Activated B cell treated with CpG ODN at 0.5 μM for 24 hours (primary cell): ENCODE measurements at regions not wholly inside any gene's neighbourhood (a gene's known extent, or its start where the extent isn't known, plus 50 kb on each side); places are given as distances from the start of the nearest gene placed in this dataset.

Experiments
- ATAC-seq: fragments of 200-7000 bp; cut with Tn5 transposase; one replicate; pipeline ENCODE4 v1.10.0; 2021; ENCODE audit warnings: low read depth, mild to moderate bottlenecking, moderate library complexity
- CTCF ChIA-PET: fragments of 350-600 bp; sonication (Branson Sonifier 250); formaldehyde crosslinking; loops from one replicate; lab custom pipeline; 2021; ENCODE audit warnings: antibody characterized with exemption; lab: Charles Lee
- POLR2A ChIA-PET: fragments of 350-600 bp; sonication (Branson Sonifier 250); formaldehyde crosslinking; loops from one replicate; lab custom pipeline; 2021; ENCODE audit warnings: antibody characterized with exemption; lab: Charles Lee
- DNase-seq: peaks from one replicate; pipeline ENCODE4 v3.0.0; 2022
- H3K27ac Mint-ChIP-seq: one replicate; pipeline ENCODE4 v1.8.0; 2020; ENCODE audit warnings: mixed read lengths
- H3K27me3 Mint-ChIP-seq: one replicate; pipeline ENCODE4 v1.8.0; 2021; ENCODE audit warnings: mixed read lengths
- H3K36me3 Mint-ChIP-seq: one replicate; pipeline ENCODE4 v1.8.0; 2021; ENCODE audit warnings: low read depth, mixed read lengths
- H3K4me1 Mint-ChIP-seq: one replicate; pipeline ENCODE4 v1.8.0; 2021; ENCODE audit warnings: mixed read lengths
- H3K4me3 Mint-ChIP-seq: one replicate; pipeline ENCODE4 v1.8.0; 2020; ENCODE audit warnings: mild to moderate bottlenecking, mixed read lengths
- H3K9me3 Mint-ChIP-seq: one replicate; pipeline ENCODE4 v1.8.0; 2020; ENCODE audit warnings: mixed read lengths
- intact Hi-C: fragments of 100-400 bp; cut with micrococcal nuclease; formaldehyde crosslinking; loops from one replicate; pipeline ENCODE4 v1.15.1; 2024
- TF ChIP-seq, protein P1 (sequence below): fragments of 200-600 bp; IDR thresholded peaks from one replicate; pipeline ENCODE4 v1.8.0; 2022; ENCODE audit warnings: antibody characterized with exemption, mild to moderate bottlenecking

DNA sequence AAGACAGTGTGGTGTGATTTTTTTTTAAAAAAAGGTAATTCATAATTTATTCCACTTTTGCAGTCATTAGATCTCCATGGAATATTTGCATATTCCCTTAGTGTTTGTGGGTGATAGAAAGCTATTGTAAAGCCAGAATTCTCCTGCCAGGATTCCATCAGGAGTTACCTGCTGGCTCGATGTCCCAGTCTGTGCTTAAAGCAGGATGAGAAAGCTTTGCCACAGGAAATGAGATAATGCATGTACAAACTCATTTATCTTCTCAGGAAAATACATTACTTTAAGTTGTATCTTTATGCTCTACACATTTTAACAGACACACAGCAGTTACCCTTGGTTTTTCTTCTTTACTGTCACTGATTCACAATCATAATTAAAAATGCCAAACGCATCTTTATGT lies 553.0 kb downstream of the CD109 start:
- intact Hi-C loops: no loop called here
- ChIA-PET POLR2A (no interaction called here), CTCF (no interaction called here)
- Mint-ChIP-seq H3K36me3 (no peaks in the 10 kb centered on the region), H3K9me3 (peaks cover 2% of the 10 kb centered on the region), H3K27ac (no peak overlapping the region), H3K4me3 (no peak overlapping the region), H3K27me3 (no peaks in the 10 kb centered on the region), H3K4me1 (no peaks in the 10 kb centered on the region)
- ATAC-seq (no peak), DNase-seq (no peak)
- TF ChIP-seq, protein P1, sequence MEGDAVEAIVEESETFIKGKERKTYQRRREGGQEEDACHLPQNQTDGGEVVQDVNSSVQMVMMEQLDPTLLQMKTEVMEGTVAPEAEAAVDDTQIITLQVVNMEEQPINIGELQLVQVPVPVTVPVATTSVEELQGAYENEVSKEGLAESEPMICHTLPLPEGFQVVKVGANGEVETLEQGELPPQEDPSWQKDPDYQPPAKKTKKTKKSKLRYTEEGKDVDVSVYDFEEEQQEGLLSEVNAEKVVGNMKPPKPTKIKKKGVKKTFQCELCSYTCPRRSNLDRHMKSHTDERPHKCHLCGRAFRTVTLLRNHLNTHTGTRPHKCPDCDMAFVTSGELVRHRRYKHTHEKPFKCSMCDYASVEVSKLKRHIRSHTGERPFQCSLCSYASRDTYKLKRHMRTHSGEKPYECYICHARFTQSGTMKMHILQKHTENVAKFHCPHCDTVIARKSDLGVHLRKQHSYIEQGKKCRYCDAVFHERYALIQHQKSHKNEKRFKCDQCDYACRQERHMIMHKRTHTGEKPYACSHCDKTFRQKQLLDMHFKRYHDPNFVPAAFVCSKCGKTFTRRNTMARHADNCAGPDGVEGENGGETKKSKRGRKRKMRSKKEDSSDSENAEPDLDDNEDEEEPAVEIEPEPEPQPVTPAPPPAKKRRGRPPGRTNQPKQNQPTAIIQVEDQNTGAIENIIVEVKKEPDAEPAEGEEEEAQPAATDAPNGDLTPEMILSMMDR: no peak

- intact Hi-C loops: no loop called here
- TF ChIP-seq, protein P1: no peak
- H3K36me3 Mint-ChIP-seq: no peaks in the 10 kb centered on the region
- DNase-seq (no peak), ATAC-seq (no peak)
- CTCF ChIA-PET: no interaction called here
- H3K4me3 Mint-ChIP-seq: no peak overlapping the region
- H3K9me3 Mint-ChIP-seq: no peaks in the 10 kb centered on the region
- H3K4me1 Mint-ChIP-seq: no peaks in the 10 kb centered on the region
- H3K27me3 Mint-ChIP-seq: no peaks in the 10 kb centered on the region
- H3K27ac Mint-ChIP-seq: no peak overlapping the region
- POLR2A ChIA-PET: no interaction called here
These were observed 526.8 kb downstream of the CD109 start for GRCh38 chr6:74222768-74223333.

DNA sequence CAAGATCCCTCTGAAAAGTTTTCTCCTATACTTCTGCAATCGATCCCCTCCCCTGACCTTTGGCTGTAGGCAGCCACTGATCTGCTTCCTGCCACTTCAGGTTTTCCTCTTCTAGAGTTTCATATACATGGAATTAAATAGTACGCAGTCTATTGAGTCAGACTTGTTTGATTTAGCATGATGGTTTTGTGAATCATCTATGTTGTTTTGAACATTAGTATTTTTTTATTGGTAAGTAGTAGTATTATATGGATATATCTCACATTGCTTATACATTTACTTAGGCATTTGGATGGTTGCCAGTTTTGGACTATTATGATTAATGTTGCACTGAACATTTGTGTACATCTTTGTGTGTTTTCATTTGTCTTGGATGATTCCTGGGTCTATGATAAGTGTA lies 518.0 kb downstream of the CD109 start:
- Mint-ChIP-seq H3K4me3 (no peak overlapping the region), H3K27me3 (no peaks in the 10 kb centered on the region), H3K9me3 (peaks cover 3% of the 10 kb centered on the region), H3K27ac (no peak overlapping the region), H3K36me3 (no peaks in the 10 kb centered on the region), H3K4me1 (no peaks in the 10 kb centered on the region)
- ATAC-seq (no peak), DNase-seq (no peak)
- intact Hi-C loops: no loop called here
- CTCF ChIA-PET: no interaction called here
- POLR2A ChIA-PET: no interaction called here
- TF ChIP-seq, protein P1: no peak

- ChIA-PET POLR2A (no interaction called here), CTCF (no interaction called here)
- Mint-ChIP-seq H3K9me3 (peaks cover 11% of the 10 kb centered on the region), H3K27ac (no peak overlapping the region), H3K4me1 (no peaks in the 10 kb centered on the region), H3K27me3 (no peaks in the 10 kb centered on the region), H3K4me3 (no peak overlapping the region), H3K36me3 (no peaks in the 10 kb centered on the region)
- DNase-seq: no peak
- intact Hi-C loops: no loop called here
- TF ChIP-seq, protein P1: no peak
- no peak for ATAC-seq
These were observed 512.2 kb downstream of the CD109 start for GRCh38 chr6:74208239-74208638.

DNA sequence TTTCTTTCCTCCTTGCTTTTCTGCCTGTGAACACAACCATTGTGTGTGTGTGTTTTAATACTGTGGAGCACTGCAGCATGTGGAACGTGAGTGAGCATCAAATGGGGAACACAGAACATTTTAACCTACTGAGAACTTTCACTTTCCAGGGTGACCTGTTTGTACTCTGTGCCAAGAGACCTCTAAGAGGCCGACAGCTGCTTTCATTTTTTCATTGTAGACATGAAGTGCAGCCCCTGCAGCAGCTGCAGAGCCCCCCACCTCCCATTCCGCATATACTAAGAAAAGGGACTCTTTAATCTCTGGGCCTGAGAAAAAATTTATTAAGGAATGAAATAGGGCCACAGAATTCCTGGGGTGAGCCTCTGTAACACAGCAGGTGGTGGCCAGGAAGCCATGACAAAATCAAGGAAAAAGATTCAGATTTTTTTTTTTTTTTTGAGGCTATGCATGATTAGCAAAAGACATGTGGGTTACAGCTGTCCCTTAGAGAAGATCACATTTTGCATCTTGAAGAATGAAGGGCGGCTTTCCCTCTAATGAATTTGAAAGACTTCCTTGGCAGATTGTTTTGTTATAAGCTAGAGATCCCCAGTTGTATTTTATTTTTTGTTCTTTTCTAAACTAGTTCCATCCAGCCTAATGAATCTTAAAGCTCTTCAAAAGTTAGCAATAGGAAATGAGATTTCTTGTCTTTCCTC lies 503.4 kb downstream of the CD109 start:
- Mint-ChIP-seq H3K4me1 (no peaks in the 10 kb centered on the region), H3K27me3 (no peaks in the 10 kb centered on the region), H3K27ac (no peak overlapping the region), H3K4me3 (no peak overlapping the region), H3K9me3 (peaks cover 2% of the 10 kb centered on the region), H3K36me3 (no peaks in the 10 kb centered on the region)
- POLR2A ChIA-PET: no interaction called here
- ATAC-seq (no peak), DNase-seq (no peak)
- CTCF ChIA-PET: no interaction called here
- intact Hi-C loops: no loop called here
- TF ChIP-seq, protein P1: no peak
